Suprapubic skin (tissue), 4 donors: ENCODE measurements at regions not wholly inside any gene's neighbourhood (a gene's known extent, or its start where the extent isn't known, plus 50 kb on each side); places are given as distances from the start of the nearest gene placed in this dataset.

Source experiments
- DNase-seq, 2 donors: peaks; one replicate each; pipeline ENCODE4 v3.0.0-alpha.2; 2019; ENCODE audit warnings: low spot score in 2 of 2
- H3K27ac ChIP-seq: fragments of 200-600 bp; sonication (generic); one replicate; pipeline ENCODE4 v1.5.1; 2019
- H3K27me3 ChIP-seq: fragments of 200-600 bp; sonication (generic); one replicate; pipeline ENCODE4 v1.5.1; 2019
- H3K36me3 ChIP-seq: fragments of 200-600 bp; sonication (generic); one replicate; pipeline ENCODE4 v1.5.1; 2019
- H3K4me1 ChIP-seq: fragments of 200-600 bp; sonication (generic); one replicate; pipeline ENCODE4 v1.5.1; 2019
- H3K4me3 ChIP-seq: fragments of 200-600 bp; sonication (generic); one replicate; pipeline ENCODE4 v1.5.1; 2019; ENCODE audit warnings: mild to moderate bottlenecking
- H3K9me3 ChIP-seq: fragments of 200-600 bp; sonication (generic); one replicate; pipeline ENCODE4 v1.5.1; 2019
- EP300 ChIP-seq: sonication (generic); formaldehyde crosslinking; IDR thresholded peaks from one replicate; pipeline ENCODE4 v1.6.1; 2017; ENCODE audit warnings: antibody characterized with exemption
- POLR2A ChIP-seq, 2 donors: fragments of 450-650 bp; IDR thresholded peaks; one replicate each; pipeline ENCODE4 v1.6.1; 2017; ENCODE audit warnings: antibody characterized with exemption in 2 of 2, mild to moderate bottlenecking in 2 of 2, moderate library complexity in 2 of 2
- POLR2AphosphoS5 ChIP-seq, 3 donors: sonication (generic); formaldehyde crosslinking; IDR thresholded peaks; one replicate each; pipeline ENCODE4 v1.6.1; 2017; ENCODE audit warnings: antibody characterized with exemption in 3 of 3
- WGBS: methylation state at CpG from one replicate; pipeline ENCODE4 v1.1.5; 2018; 5-methylcytosine and 5-hydroxymethylcytosine counted together
- TF ChIP-seq, protein P1 (sequence below), 2 donors: fragments of 200-600 bp in 1 of 2; fragments of 450-650 bp in 1 of 2; sonication (generic) in 1 of 2; IDR thresholded peaks; one replicate each; pipeline ENCODE4 v1.5.1; 2016 to 2019; ENCODE audit warnings: antibody characterized with exemption in 2 of 2, mild to moderate bottlenecking in 1 of 2, moderate library complexity in 1 of 2

DNA sequence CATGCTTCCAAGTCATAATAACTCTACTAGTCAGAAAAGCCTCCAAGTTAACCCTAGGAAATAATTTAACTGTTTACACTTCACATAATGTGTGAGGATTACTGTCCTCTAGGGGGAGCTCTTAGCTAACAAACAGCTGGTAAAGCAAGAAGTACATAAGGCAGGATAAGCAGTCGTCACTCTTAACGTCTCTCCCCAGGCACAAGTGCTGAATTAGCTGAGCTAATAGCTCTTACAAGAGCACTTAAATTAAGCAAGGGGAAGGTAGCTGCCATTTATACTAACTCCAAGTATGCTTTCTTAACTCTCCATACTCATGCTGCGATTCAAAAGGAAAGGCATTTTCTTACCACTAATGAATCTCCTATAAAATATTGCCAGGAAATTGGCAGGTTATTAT, 79.3 kb upstream of the TSPAN11 start:
- H3K36me3 ChIP-seq, result no peaks in the 10 kb centered on the region
- TF ChIP-seq EP300, result no peak
- no peak for TF ChIP-seq POLR2A (IDR thresholded peaks at IDR 0.05)
- TF ChIP-seq, protein P1, sequence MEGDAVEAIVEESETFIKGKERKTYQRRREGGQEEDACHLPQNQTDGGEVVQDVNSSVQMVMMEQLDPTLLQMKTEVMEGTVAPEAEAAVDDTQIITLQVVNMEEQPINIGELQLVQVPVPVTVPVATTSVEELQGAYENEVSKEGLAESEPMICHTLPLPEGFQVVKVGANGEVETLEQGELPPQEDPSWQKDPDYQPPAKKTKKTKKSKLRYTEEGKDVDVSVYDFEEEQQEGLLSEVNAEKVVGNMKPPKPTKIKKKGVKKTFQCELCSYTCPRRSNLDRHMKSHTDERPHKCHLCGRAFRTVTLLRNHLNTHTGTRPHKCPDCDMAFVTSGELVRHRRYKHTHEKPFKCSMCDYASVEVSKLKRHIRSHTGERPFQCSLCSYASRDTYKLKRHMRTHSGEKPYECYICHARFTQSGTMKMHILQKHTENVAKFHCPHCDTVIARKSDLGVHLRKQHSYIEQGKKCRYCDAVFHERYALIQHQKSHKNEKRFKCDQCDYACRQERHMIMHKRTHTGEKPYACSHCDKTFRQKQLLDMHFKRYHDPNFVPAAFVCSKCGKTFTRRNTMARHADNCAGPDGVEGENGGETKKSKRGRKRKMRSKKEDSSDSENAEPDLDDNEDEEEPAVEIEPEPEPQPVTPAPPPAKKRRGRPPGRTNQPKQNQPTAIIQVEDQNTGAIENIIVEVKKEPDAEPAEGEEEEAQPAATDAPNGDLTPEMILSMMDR (IDR thresholded peaks at IDR 0.05), result peak; percentile 58 to 67
- TF ChIP-seq POLR2AphosphoS5 (IDR thresholded peaks at IDR 0.05), result no peak
- no peak for DNase-seq
- 26% methylated on average over 3 of the region's 3 CpGs for WGBS
- H3K4me1 ChIP-seq, result peaks cover 4% of the 10 kb centered on the region
- H3K27ac ChIP-seq, result no peak overlapping the region
- H3K27me3 ChIP-seq, result no peaks in the 10 kb centered on the region
- H3K9me3 ChIP-seq, result no peaks in the 10 kb centered on the region
- H3K4me3 ChIP-seq, result no peak overlapping the region

DNA sequence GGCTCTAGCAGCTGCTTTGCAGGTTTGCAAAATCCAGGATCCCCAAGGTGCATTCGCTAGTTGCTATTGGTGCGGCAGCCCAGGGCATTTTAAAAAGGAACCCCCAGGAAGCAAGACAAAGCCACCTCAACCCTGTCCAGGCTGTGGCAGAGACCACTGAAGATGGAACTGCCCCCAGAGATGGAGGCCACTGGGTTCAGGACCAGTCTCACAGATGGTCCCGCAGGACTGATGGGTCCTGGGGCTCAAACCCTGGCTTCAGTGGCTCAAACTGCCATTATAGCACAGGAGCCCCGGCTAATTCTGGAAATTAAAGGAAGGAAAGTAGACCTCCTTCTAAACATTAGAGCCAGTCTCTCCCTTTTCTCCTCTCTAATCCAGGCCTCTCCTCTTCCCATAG, 79.8 kb upstream of the TSPAN11 start:
- H3K4me3 ChIP-seq, result no peak overlapping the region
- peaks cover 4% of the 10 kb centered on the region for H3K4me1 ChIP-seq
- no peak overlapping the region for H3K27ac ChIP-seq
- H3K27me3 ChIP-seq, result no peaks in the 10 kb centered on the region
- 92% methylated on average over 4 of the region's 4 CpGs for WGBS
- H3K36me3 ChIP-seq, result no peaks in the 10 kb centered on the region
- peak in 1 of 2 donors; percentile 62 for DNase-seq
- TF ChIP-seq, protein P1 (IDR thresholded peaks at IDR 0.05), result no peak
- TF ChIP-seq POLR2A (IDR thresholded peaks at IDR 0.05) (no peak), EP300 (no peak), POLR2AphosphoS5 (IDR thresholded peaks at IDR 0.05) (no peak)
- H3K9me3 ChIP-seq, result no peaks in the 10 kb centered on the region

DNA sequence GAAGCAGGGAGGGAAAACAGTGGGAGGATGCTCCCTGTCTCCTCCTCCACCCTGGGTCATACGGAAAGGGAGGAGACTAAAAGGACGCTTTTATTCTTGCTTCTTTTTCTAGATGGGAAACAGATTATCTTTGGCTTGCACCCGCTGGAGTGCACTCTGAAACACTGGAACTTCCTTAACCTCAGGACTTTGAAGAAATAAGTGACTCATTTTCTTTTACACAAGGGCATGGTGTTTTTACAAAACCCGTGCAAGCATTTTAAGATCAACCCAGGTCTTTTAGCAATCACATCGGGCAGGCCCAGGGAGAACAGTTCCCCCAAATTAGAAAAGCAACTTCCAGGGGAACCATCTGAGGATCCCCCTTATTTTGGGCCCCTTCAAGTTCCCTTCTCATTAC, 80.9 kb upstream of the TSPAN11 start:
- Histone ChIP-seq H3K27ac (no peak overlapping the region), H3K4me3 (no peak overlapping the region), H3K27me3 (no peaks in the 10 kb centered on the region), H3K4me1 (no peaks in the 10 kb centered on the region), H3K36me3 (no peaks in the 10 kb centered on the region), H3K9me3 (no peaks in the 10 kb centered on the region)
- WGBS, result 77% methylated on average over 5 of the region's 5 CpGs
- TF ChIP-seq POLR2AphosphoS5 (IDR thresholded peaks at IDR 0.05), result no peak
- TF ChIP-seq EP300, result no peak
- TF ChIP-seq, protein P1 (IDR thresholded peaks at IDR 0.05), result no peak
- no peak for TF ChIP-seq POLR2A (IDR thresholded peaks at IDR 0.05)
- no peak for DNase-seq

GRCh38 chr12:30843211-30843610, 83.3 kb upstream of the TSPAN11 start:
- H3K9me3 ChIP-seq, result no peaks in the 10 kb centered on the region
- H3K4me3 ChIP-seq, result no peak overlapping the region
- no peaks in the 10 kb centered on the region for H3K36me3 ChIP-seq
- 90% methylated on average over 3 of the region's 3 CpGs for WGBS
- TF ChIP-seq POLR2AphosphoS5 (IDR thresholded peaks at IDR 0.05) (no peak), EP300 (no peak), POLR2A (IDR thresholded peaks at IDR 0.05) (no peak)
- TF ChIP-seq, protein P1 (IDR thresholded peaks at IDR 0.05), result no peak
- no peaks in the 10 kb centered on the region for H3K4me1 ChIP-seq
- H3K27ac ChIP-seq, result no peak overlapping the region
- no peaks in the 10 kb centered on the region for H3K27me3 ChIP-seq
- DNase-seq, result no peak

DNA sequence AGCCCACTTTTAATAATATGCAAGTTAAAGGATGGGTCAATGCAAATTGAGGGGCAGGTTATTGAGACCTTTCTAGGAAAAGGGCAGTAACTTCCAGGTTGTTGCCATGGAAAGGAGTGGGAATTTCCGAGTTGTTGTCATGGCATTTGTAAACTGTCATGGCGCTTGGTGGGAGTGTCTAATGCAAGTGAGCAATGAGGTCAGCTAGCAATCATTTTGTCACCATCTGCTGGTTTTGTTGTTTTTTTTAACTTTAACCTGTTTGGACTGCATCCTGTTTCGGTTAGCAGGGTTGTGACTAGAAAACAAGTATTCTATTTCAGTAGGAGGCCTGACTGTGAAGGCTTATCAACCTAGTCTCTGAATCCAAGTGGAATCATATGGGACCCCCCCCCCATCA, 85.8 kb upstream of the TSPAN11 start:
- Histone ChIP-seq H3K4me1 (no peaks in the 10 kb centered on the region), H3K9me3 (no peaks in the 10 kb centered on the region), H3K36me3 (no peaks in the 10 kb centered on the region), H3K27ac (no peak overlapping the region), H3K4me3 (no peak overlapping the region), H3K27me3 (peaks cover 5% of the 10 kb centered on the region)
- WGBS, result 94% methylated on average over 3 of the region's 3 CpGs
- TF ChIP-seq EP300 (no peak), POLR2A (IDR thresholded peaks at IDR 0.05) (no peak), POLR2AphosphoS5 (IDR thresholded peaks at IDR 0.05) (no peak)
- TF ChIP-seq, protein P1 (IDR thresholded peaks at IDR 0.05), result no peak
- no peak for DNase-seq
